ENCODE measurements at regions not wholly inside any gene's neighbourhood (a gene's known extent, or its start where the extent isn't known, plus 50 kb on each side); places are given as distances from the start of the nearest gene placed in this dataset.
"Not testable (repeated sequence)": the region's sequence is repeated elsewhere in the genome, so short reads cannot be mapped to it uniquely, and the experiment has no call there.

DNA sequence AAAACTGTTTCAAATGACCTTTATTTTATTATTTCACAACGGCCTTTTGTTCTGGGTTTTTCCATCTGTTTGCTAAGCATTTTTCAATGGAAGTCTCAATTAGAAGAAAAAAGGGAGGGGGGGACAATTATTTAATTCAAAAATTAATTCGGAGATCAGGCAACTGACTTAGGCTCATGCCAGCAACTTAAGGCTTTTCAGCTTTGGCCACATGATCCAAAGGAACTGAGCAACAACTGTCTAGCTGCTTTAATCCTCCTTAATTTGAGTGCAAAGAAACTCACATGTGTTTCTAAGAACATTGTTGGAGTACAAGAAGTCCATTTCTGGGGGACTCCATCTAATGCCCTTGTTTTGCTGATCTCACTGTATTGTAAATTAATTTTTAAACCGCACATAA lies 188.0 kb downstream of the EXOC5 start:
- H3K4me1 Mint-ChIP-seq, result no peaks in the 10 kb centered on the region
- H3K36me3 Mint-ChIP-seq, result no peaks in the 10 kb centered on the region
- no peak overlapping the region for H3K27ac Mint-ChIP-seq
- H3K9me3 Mint-ChIP-seq, result peaks cover 0 to 6% (median under 1%) of the 10 kb centered on the region in 6 donors
- no peak for DNase-seq
- peaks cover 0 to 3% (median 2%) of the 10 kb centered on the region in 3 donors for H3K27me3 Mint-ChIP-seq (ENCODE audit: low read depth in 3 of 3)
- no peak overlapping the region for H3K4me3 Mint-ChIP-seq

DNA sequence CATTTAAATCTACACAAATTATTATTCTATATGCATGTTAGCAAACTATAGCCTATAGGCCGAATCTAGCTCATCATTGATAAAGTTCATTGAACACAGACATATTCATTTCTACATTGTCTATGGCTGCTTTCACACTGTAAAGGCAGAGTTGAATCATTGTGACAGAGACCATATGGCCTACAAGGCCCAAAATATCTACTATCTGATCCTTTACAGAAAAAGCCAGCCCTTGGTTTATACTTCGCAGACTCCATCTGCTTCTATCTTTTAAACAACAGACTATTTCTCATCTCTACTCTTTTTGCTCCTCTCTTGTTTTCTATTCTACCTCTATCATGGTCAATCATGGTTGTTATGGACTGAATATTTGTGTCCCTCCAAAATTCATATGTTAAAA lies 190.7 kb downstream of the EXOC5 start:
- H3K27me3 Mint-ChIP-seq (ENCODE audit: low read depth in 3 of 3), result peaks cover 0 to 6% (median 2%) of the 10 kb centered on the region in 3 donors
- no peaks in the 10 kb centered on the region for H3K4me1 Mint-ChIP-seq
- no peak for DNase-seq
- peaks cover 0 to 12% (median 0%) of the 10 kb centered on the region in 6 donors for H3K9me3 Mint-ChIP-seq
- H3K4me3 Mint-ChIP-seq, result no peak overlapping the region
- H3K36me3 Mint-ChIP-seq, result no peaks in the 10 kb centered on the region
- no peak overlapping the region for H3K27ac Mint-ChIP-seq

DNA sequence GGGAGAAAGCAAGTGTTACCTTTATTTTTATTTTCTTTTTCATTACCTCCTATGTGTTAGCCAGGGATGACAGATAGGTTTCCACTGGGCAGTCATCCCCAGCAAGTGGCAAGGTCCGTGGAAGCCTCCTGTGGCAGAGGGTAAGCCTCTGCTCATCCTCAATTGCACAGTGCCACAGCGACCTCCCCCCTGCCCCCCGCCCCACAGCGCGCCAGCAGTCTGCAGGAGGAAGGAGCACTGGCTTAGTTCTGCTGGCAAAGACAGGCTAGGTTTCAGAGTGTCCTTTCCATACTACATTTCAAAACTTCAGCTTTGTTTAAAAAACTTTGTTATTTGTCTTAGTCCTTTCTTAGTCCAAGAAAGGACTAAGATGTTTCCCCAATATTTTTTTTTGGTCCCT lies 194.7 kb downstream of the EXOC5 start:
- H3K9me3 Mint-ChIP-seq, result peaks cover 0 to 10% (median 0%) of the 10 kb centered on the region in 6 donors
- no peak for DNase-seq
- H3K4me1 Mint-ChIP-seq, result no peaks in the 10 kb centered on the region
- peaks cover 0 to 9% (median under 1%) of the 10 kb centered on the region in 3 donors for H3K27me3 Mint-ChIP-seq (ENCODE audit: low read depth in 3 of 3)
- H3K36me3 Mint-ChIP-seq, result no peaks in the 10 kb centered on the region
- H3K4me3 Mint-ChIP-seq, result no peak overlapping the region
- H3K27ac Mint-ChIP-seq, result no peak overlapping the region

DNA sequence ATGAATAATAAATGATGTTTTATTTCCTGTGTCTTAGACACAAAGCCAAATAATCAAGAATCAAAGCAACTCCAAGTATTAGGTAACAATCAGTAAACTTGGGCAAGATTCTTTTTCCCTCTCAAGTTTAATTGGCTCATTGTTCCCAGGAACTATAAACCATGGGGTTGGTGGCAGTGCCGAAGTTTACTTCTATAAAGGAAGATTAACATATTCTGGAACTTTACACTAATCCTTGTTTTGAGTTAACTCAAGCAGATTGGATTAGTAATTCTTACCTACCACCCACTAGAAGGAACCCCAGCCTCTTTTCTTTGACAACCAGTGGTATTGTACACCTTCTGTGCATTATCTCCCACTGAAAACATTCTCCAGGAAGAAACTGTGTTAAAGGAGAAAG lies 197.1 kb downstream of the EXOC5 start:
- no peaks in the 10 kb centered on the region for H3K4me1 Mint-ChIP-seq
- H3K9me3 Mint-ChIP-seq, result peaks cover 0 to 10% (median 0%) of the 10 kb centered on the region in 6 donors
- no peak overlapping the region for H3K27ac Mint-ChIP-seq
- H3K27me3 Mint-ChIP-seq (ENCODE audit: low read depth in 3 of 3), result peaks cover 5 to 9% (median 6%) of the 10 kb centered on the region in 3 donors
- no peak overlapping the region for H3K4me3 Mint-ChIP-seq
- no peak for DNase-seq
- H3K36me3 Mint-ChIP-seq, result no peaks in the 10 kb centered on the region

DNA sequence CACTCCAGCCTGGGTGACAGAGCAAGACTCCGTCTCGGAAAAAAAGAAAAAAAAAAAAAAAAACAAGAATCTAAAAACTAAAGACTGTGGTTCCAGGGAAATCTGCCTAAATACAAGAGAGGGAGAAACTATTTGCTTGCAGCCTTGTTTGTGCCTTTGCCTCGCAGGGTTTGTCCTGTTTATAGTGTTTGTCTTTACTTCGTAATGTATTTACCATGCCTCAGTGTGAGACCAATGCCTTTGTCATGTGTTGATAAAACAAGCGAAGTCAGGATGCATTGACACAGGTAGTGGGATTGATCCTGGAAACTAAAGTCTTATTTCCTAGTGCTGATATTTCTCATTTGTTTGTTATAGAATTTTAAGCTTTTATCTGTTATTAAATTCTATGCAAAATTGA lies 199.0 kb downstream of the EXOC5 start:
- no peak for DNase-seq
- Mint-ChIP-seq H3K4me1 (no peaks in the 10 kb centered on the region), H3K36me3 (no peaks in the 10 kb centered on the region), H3K9me3 (peaks cover 0 to 7% (median 0%) of the 10 kb centered on the region in 6 donors), H3K4me3 (no peak overlapping the region), H3K27me3 (ENCODE audit: low read depth in 3 of 3) (peaks cover 5 to 9% (median 6%) of the 10 kb centered on the region in 3 donors), H3K27ac (no peak overlapping the region)

DNA sequence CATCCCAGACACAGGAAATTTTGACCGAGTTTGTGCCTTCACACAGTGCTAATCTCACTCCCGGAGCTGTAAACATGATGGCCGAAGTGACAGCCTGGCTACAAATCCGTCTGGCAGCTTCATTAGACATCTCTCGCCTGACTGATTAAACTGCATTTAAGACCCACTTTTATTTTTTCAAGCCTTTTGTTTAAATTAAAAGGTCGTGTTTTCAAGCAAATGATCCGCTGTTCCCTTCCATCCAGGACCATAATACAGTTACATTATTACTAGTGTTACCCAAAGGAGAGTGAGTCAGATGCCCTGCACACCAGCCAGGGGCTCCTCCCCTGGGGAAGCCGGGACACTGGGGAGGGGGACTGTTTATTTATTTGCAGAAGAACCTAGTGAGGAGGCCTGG lies 200.2 kb downstream of the EXOC5 start:
- peaks cover 4 to 6% (median 5%) of the 10 kb centered on the region in 3 donors for H3K27me3 Mint-ChIP-seq (ENCODE audit: low read depth in 3 of 3)
- no peaks in the 10 kb centered on the region for H3K36me3 Mint-ChIP-seq
- H3K9me3 Mint-ChIP-seq, result peaks cover 0 to 4% (median 0%) of the 10 kb centered on the region in 6 donors
- no peak overlapping the region for H3K4me3 Mint-ChIP-seq
- no peaks in the 10 kb centered on the region for H3K4me1 Mint-ChIP-seq
- no peak overlapping the region for H3K27ac Mint-ChIP-seq
- no peak for DNase-seq

DNA sequence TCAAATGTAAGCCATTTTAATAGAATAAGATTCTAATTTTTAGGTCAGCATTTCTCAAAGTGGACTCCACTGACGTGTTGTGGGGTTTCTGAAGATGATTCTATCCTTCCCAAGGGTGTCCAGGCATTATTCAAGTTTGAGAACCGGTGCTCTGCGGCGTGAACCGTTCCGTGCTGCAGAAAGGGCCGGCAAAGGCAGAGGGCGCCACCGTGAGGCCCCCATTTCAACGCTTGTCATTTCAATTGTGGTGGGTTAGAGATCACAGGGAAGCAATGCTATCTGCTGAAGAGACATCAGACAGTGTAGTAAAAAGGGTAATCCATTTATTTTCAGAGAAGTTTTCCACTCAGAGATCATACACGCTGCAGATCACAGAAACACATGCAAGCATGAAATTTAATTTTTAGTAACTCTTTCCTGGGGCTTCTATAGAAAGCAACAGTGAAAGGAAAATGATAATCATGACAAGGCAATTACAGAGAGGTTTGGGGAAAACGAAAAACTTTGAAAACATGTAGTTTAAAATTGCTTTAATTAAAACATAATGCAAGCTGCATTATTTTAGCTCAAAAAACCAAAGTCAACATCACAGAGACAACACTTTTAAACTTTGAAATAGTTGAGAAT lies 201.7 kb downstream of the EXOC5 start:
- Mint-ChIP-seq H3K27me3 (ENCODE audit: low read depth in 3 of 3) (peaks cover 5 to 9% (median 6%) of the 10 kb centered on the region in 3 donors), H3K4me1 (no peaks in the 10 kb centered on the region), H3K27ac (no peak overlapping the region), H3K4me3 (no peak overlapping the region), H3K36me3 (no peaks in the 10 kb centered on the region), H3K9me3 (peaks cover 0 to 9% (median 0%) of the 10 kb centered on the region in 6 donors)
- no peak for DNase-seq

DNA sequence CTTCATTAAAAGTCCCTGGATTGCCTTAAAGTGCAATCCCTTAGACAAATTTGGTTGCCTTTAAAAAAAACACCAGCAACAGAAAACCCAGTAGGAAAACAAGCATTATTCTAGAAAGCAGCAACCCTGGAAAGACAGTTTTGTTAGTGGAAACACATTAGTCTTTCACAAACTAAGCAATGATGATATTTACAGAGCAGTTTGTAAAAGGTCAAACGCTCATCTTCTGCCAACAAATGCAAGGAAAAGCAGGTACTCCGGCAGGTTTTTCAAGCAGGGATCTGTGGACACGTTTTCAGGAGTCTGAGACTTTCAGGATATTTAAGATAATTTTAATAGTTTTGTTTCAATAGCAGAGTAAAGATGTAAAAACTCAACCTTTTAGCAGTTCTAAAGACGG lies 202.2 kb downstream of the EXOC5 start:
- peaks cover 5 to 9% (median 6%) of the 10 kb centered on the region in 3 donors for H3K27me3 Mint-ChIP-seq (ENCODE audit: low read depth in 3 of 3)
- H3K4me1 Mint-ChIP-seq, result no peaks in the 10 kb centered on the region
- H3K36me3 Mint-ChIP-seq, result no peaks in the 10 kb centered on the region
- H3K27ac Mint-ChIP-seq, result no peak overlapping the region
- DNase-seq, result no peak
- peaks cover 0 to 9% (median 0%) of the 10 kb centered on the region in 6 donors for H3K9me3 Mint-ChIP-seq
- no peak overlapping the region for H3K4me3 Mint-ChIP-seq

DNA sequence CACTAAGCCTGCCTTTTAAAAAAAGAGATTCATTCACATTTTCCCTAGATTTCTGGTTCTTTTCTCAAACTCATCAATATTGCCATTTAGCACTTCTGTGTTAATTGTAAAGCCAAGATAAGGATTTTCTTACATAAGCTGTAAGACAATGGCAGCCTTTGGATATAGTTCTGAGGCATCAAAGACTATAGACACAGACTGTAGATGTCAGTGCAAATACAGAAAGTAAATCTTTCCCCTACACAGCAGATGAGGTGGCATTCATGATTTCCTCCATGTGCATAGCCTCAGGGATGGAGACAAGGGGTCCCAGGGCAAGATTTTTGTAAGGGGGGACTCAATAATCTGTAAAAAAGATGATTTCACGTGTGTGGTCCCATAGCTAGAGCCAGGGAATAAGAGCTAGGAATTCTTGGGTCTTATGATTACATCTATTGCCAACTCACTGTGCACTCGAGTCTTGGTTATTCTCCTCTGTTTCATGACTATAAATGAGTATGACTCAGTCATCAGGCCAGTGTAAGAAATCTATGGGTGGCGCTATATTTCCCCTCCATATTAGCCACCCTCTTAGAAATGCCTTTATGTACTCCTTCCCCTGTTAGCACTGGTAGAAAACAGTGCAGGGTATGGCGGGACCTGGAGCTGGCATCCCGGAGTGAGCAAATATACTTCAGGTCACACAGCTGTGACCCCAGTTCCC lies 207.5 kb downstream of the EXOC5 start:
- Mint-ChIP-seq H3K27me3 (ENCODE audit: low read depth in 3 of 3) (peaks cover 0 to 3% (median 3%) of the 10 kb centered on the region in 3 donors), H3K27ac (no peak overlapping the region)

DNA sequence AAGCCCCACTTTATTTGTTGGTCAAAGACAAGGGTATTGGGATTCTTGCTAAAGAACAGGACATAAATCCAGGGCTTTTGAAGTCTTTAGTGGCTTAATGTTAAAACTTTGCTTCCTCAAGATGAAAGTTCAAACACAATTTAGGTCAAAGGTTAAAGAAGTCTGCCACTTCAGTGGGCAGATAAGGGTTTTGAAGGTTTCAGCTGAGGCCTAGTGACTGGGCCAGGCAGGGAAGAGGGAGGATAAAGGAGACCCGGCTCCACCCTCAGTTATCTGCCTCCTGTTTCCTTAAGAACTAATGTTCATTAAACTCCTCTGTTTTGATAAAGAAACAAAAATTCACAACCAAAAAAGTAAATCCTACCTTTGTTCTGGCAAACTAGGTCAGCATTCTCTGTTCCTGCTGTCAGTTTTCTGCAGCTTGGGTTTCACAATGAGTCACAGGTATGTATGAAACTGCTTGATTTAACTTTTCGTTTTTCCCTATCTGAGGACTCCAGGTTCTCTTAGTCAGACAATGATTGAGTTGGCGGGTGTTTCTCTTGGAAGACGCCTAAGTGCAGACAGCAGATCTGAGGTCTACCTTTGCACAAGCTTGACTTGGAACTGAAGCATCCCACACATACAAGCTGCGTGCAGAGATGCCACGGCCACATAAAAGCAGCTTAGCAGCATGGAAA lies 208.3 kb downstream of the EXOC5 start:
- Mint-ChIP-seq H3K27me3 (ENCODE audit: low read depth in 3 of 3) (peaks cover 0 to 3% (median 3%) of the 10 kb centered on the region in 3 donors), H3K36me3 (no peaks in the 10 kb centered on the region), H3K4me3 (no peak overlapping the region), H3K9me3 (peaks cover 0 to 5% (median 0%) of the 10 kb centered on the region in 6 donors), H3K27ac (no peak overlapping the region), H3K4me1 (no peaks in the 10 kb centered on the region)
- no peak for DNase-seq

More for the DNA sequence above, 207.5 kb downstream of the EXOC5 start:
- H3K9me3 Mint-ChIP-seq, result peaks cover 0 to 5% (median 0%) of the 10 kb centered on the region in 6 donors
- no peak for DNase-seq
- no peaks in the 10 kb centered on the region for H3K4me1 Mint-ChIP-seq
- no peak overlapping the region for H3K4me3 Mint-ChIP-seq
- H3K36me3 Mint-ChIP-seq, result no peaks in the 10 kb centered on the region

DNA sequence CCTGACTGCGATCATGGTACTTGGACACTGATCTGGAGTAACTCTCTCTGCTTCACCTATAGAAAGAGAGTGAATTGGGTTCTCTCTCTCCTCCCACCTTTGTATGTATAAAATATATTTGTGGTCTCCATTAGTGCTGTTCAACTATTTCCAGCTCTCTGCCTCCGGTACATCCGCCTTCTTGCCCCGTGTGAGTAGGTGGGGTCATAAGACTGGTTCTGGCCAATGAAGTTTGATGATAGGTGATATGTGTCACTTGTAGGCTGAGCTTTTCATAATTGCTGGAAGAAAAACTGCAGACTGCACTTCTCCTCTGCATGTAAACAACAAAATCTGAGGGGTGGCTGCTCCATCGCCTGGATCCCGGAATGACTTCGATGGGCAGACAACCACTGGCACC lies 210.4 kb downstream of the EXOC5 start:
- peaks cover 3% of the 10 kb centered on the region in 3 donors for H3K27me3 Mint-ChIP-seq (ENCODE audit: low read depth in 3 of 3)
- H3K4me3 Mint-ChIP-seq, result no peak overlapping the region
- H3K9me3 Mint-ChIP-seq, result peaks cover 0 to 5% (median 0%) of the 10 kb centered on the region in 6 donors
- no peak overlapping the region for H3K27ac Mint-ChIP-seq
- H3K4me1 Mint-ChIP-seq, result no peaks in the 10 kb centered on the region
- no peaks in the 10 kb centered on the region for H3K36me3 Mint-ChIP-seq
- no peak for DNase-seq

DNA sequence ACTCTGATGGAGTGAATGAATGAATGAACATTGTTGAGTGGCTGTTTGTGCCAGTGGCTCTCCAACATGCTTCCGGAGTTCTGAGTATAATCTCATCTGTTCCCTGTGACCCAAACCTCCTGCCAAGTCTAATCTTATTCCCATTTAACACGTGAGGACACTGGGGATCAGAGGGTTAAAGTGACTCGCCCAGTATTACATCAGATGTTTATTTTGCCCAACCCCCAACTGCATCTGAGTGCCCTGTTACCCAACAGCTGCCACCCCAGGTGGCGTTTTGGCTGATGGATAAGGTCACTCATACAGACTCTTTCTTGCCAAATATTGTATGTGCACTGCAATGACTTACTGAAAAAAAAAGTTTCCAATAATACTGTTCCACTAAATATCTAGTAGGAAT lies 210.9 kb downstream of the EXOC5 start:
- Mint-ChIP-seq H3K9me3 (peaks cover 0 to 4% (median 0%) of the 10 kb centered on the region in 6 donors), H3K36me3 (no peaks in the 10 kb centered on the region), H3K4me1 (no peaks in the 10 kb centered on the region), H3K27me3 (ENCODE audit: low read depth in 3 of 3) (peaks cover 3% of the 10 kb centered on the region in 3 donors), H3K4me3 (no peak overlapping the region), H3K27ac (no peak overlapping the region)
- no peak for DNase-seq

DNA sequence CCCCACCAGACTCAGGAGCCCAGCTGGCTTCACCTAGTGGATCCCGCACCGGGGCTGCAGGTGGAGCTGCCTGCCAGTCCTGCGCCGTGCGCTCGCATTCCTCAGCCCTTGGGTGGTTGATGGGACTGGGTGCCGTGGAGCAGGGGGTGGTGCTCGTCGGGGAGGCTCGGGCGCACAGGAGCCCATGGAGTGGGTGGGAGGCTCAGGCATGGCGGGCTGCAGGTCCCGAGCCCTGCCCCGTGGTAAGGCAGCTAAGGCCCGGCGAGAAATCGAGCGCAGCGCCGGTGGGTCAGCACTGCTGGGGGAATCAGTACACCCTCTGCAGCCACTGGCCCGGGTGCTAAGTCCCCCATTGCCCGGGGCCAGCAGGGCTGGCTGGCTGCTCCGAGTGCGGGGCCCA lies 212.2 kb downstream of the EXOC5 start:
- not testable (repeated sequence) for H3K4me1 Mint-ChIP-seq; H3K4me3 Mint-ChIP-seq; DNase-seq; H3K36me3 Mint-ChIP-seq; H3K27me3 Mint-ChIP-seq (ENCODE audit: low read depth in 3 of 3); H3K9me3 Mint-ChIP-seq; H3K27ac Mint-ChIP-seq

DNA sequence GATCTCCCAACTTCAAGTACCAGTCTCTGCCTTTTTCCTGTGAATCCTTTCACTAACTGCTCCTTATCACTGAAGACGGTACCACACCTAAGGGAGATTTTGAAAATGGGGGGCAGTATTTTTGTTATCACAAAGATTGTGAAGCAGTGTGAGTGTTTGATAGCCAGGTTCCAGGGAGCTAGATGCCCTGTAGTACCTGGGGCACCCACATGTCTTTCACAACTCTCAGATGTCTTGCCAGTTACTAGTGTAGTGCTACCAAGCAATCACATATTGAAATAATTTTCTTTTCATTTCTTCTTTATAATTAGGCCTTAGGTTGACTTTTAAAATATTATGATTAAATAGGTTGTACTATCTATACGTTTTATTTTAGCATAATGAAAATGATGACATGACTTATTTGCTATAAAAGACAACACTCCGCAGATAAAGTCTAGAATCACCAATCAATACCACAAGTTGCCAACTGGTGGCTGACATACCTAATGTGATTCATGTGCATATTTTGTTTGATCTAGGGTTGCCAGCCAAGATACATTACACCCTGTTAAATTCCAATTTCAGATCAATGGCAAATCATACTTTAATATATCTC lies 215.9 kb downstream of the EXOC5 start:
- Mint-ChIP-seq H3K4me1 (no peaks in the 10 kb centered on the region), H3K27me3 (ENCODE audit: low read depth in 3 of 3) (peaks cover 2 to 8% (median 3%) of the 10 kb centered on the region in 3 donors), H3K36me3 (no peaks in the 10 kb centered on the region), H3K9me3 (peaks cover 0 to 2% (median 0%) of the 10 kb centered on the region in 6 donors), H3K4me3 (no peak overlapping the region), H3K27ac (no peak overlapping the region)
- no peak for DNase-seq
